ENCODE measurements at regions not wholly inside any gene's neighbourhood (a gene's known extent, or its start where the extent isn't known, plus 50 kb on each side); places are given as distances from the start of the nearest gene placed in this dataset.

DNA sequence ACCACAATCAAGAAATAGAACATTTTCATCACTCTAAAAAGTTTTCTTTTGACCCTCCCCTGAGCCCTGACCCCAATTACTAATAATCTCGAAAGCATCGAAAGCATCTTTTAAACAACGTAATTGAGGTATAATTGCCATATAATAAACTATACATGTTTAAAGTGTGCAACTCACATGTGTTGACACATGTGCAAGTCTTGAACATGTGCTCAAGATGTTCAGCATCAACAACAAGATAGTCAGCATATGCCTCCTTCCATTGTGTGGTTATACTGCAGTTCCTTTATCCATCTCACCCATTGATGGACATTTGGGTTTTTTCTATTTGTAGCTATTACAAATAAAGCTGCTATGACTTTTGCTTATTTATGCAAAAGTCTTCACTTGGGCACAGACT lies 90.7 kb downstream of the RIPK4 start:
- ATAC-seq (ENCODE audit: insufficient read depth, low FRiP score) = no peak
- Histone ChIP-seq H3K27me3 (ENCODE audit: control insufficient read depth in 3 of 3, insufficient read depth in 3 of 3, low read length in 2 of 3) (no peaks in the 10 kb centered on the region), H3K27ac (ENCODE audit: low read depth in 1 of 2, low read length in 1 of 2) (no peak overlapping the region), H3K9ac (ENCODE audit: insufficient read depth in 1 of 2, low read length in 2 of 2) (no peak overlapping the region), H3K36me3 (ENCODE audit: control insufficient read depth in 4 of 4, insufficient read depth in 4 of 4, low read length in 4 of 4) (no peaks in the 10 kb centered on the region), H3K4me3 (no peak overlapping the region), H3K9me3 (ENCODE audit: control insufficient read depth in 4 of 4, insufficient read depth in 3 of 4, low read length in 3 of 4) (no peaks in the 10 kb centered on the region), H3K4me1 (ENCODE audit: control insufficient read depth in 5 of 5, insufficient read depth in 5 of 5, low read length in 5 of 5) (peaks cover 0 to 10% (median 7%) of the 10 kb centered on the region in 5 donors)
- no peak for TF ChIP-seq CTCF (IDR thresholded peaks at IDR 0.05; ENCODE audit: control extremely low read depth, extremely low read depth)
- no peak for DNase-seq
- WGBS, 2 donors = 93 to 98% methylated on average over 3 of the region's 3 CpGs

DNA sequence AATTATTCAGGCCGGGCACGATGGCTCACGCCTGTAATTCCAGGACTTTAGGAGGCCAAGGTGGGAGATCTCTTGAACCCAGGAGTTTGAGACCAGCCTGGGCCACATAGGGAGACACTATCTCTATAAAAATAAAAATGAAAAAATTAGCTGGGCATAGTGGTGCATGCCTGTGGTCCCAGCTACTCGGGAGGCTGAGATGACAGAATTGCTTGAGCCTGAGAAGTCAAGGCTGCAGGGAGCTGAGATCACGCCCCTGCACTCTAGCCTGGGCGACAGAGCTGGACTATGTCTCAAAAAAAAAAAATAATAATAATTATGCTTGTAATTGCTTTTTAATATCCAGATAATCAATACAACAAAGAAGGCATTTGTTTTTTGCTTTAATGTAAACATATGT lies 91.3 kb downstream of the RIPK4 start:
- Histone ChIP-seq H3K9ac (ENCODE audit: insufficient read depth in 1 of 2, low read length in 2 of 2) (no peak overlapping the region), H3K4me3 (no peak overlapping the region), H3K27ac (ENCODE audit: low read depth in 1 of 2, low read length in 1 of 2) (no peak overlapping the region), H3K9me3 (ENCODE audit: control insufficient read depth in 4 of 4, insufficient read depth in 3 of 4, low read length in 3 of 4) (no peaks in the 10 kb centered on the region), H3K36me3 (ENCODE audit: control insufficient read depth in 4 of 4, insufficient read depth in 4 of 4, low read length in 4 of 4) (no peaks in the 10 kb centered on the region), H3K4me1 (ENCODE audit: control insufficient read depth in 5 of 5, insufficient read depth in 5 of 5, low read length in 5 of 5) (peaks cover 0 to 7% (median 5%) of the 10 kb centered on the region in 5 donors), H3K27me3 (ENCODE audit: control insufficient read depth in 3 of 3, insufficient read depth in 3 of 3, low read length in 2 of 3) (no peaks in the 10 kb centered on the region)
- no peak for TF ChIP-seq CTCF (IDR thresholded peaks at IDR 0.05; ENCODE audit: control extremely low read depth, extremely low read depth)
- ATAC-seq (ENCODE audit: insufficient read depth, low FRiP score) (no peak), DNase-seq (no peak)
- 66 to 79% methylated on average over 6 of the region's 6 CpGs for WGBS, 2 donors

DNA sequence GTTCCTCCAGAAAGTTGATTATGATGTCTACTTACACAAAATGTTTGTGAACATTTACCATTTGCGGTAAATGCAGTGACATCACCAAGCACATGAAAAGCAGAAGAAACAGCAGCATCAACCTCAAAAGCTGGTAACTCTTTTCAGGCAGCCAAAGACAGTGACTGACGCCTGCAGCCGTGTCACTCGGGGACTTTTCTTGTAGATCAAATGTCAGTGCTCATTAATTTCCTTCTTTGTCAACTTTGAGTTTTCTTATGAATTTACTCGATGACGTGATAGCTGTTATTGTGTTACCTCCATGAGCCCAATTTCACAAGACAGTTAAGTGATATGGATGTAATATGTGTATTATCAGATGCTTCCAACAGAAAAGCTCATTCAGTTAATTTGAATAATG lies 92.5 kb downstream of the RIPK4 start:
- no peak for TF ChIP-seq CTCF (IDR thresholded peaks at IDR 0.05; ENCODE audit: control extremely low read depth, extremely low read depth)
- no peak for ATAC-seq (ENCODE audit: insufficient read depth, low FRiP score)
- WGBS, 2 donors = 79 to 89% methylated on average over 6 of the region's 6 CpGs
- Histone ChIP-seq H3K9me3 (ENCODE audit: control insufficient read depth in 4 of 4, insufficient read depth in 3 of 4, low read length in 3 of 4) (no peaks in the 10 kb centered on the region), H3K36me3 (ENCODE audit: control insufficient read depth in 4 of 4, insufficient read depth in 4 of 4, low read length in 4 of 4) (no peaks in the 10 kb centered on the region), H3K27ac (ENCODE audit: low read depth in 1 of 2, low read length in 1 of 2) (no peak overlapping the region), H3K27me3 (ENCODE audit: control insufficient read depth in 3 of 3, insufficient read depth in 3 of 3, low read length in 2 of 3) (no peaks in the 10 kb centered on the region), H3K4me1 (ENCODE audit: control insufficient read depth in 5 of 5, insufficient read depth in 5 of 5, low read length in 5 of 5) (peaks cover 0 to 7% (median 5%) of the 10 kb centered on the region in 5 donors), H3K9ac (ENCODE audit: insufficient read depth in 1 of 2, low read length in 2 of 2) (no peak overlapping the region), H3K4me3 (no peak overlapping the region)
- no peak for DNase-seq

- Histone ChIP-seq H3K27ac (ENCODE audit: low read depth in 1 of 2, low read length in 1 of 2) (no peak overlapping the region), H3K4me3 (no peak overlapping the region), H3K9me3 (ENCODE audit: control insufficient read depth in 4 of 4, insufficient read depth in 3 of 4, low read length in 3 of 4) (no peaks in the 10 kb centered on the region), H3K9ac (ENCODE audit: insufficient read depth in 1 of 2, low read length in 2 of 2) (no peak overlapping the region), H3K4me1 (ENCODE audit: control insufficient read depth in 5 of 5, insufficient read depth in 5 of 5, low read length in 5 of 5) (peaks cover 0 to 4% (median 3%) of the 10 kb centered on the region in 5 donors), H3K36me3 (ENCODE audit: control insufficient read depth in 4 of 4, insufficient read depth in 4 of 4, low read length in 4 of 4) (no peaks in the 10 kb centered on the region), H3K27me3 (ENCODE audit: control insufficient read depth in 3 of 3, insufficient read depth in 3 of 3, low read length in 2 of 3) (no peaks in the 10 kb centered on the region)
- WGBS, 2 donors = 77 to 82% methylated on average over 13 of the region's 13 CpGs
- ATAC-seq (ENCODE audit: insufficient read depth, low FRiP score) (no peak), DNase-seq (no peak)
- no peak for TF ChIP-seq CTCF (IDR thresholded peaks at IDR 0.05; ENCODE audit: control extremely low read depth, extremely low read depth)
Measured at GRCh38 chr21:41673596-41674335, 93.1 kb downstream of the RIPK4 start.

Measured in lung (tissue), 11 donors.